HG02571 (cell line): ENCODE measurements at regions not wholly inside any gene's neighbourhood (a gene's known extent, or its start where the extent isn't known, plus 50 kb on each side); places are given as distances from the start of the nearest gene placed in this dataset.
"Not testable (repeated sequence)": the region's sequence is repeated elsewhere in the genome, so short reads cannot be mapped to it uniquely, and the experiment has no call there.

ENCODE experiments used
- ATAC-seq: cut with Tn5 transposase; IDR thresholded peaks from one replicate; pipeline ENCODE4 v1.9.1; 2021; ENCODE audit warnings: mild to moderate bottlenecking, moderate library complexity; ENCODE audit not compliant: unreplicated experiment

GRCh38 chr2:22406625-22407024 is 978.4 kb upstream of the KLHL29 start:
- ATAC-seq, result no peak

GRCh38 chr2:22420076-22420475 is 964.9 kb upstream of the KLHL29 start:
- ATAC-seq, result no peak

GRCh38 chr2:22442051-22442450 is 942.9 kb upstream of the KLHL29 start:
- ATAC-seq, result no peak

GRCh38 chr2:22444281-22444680 is 940.7 kb upstream of the KLHL29 start:
- ATAC-seq, result no peak

GRCh38 chr2:22449696-22450095 is 935.3 kb upstream of the KLHL29 start:
- no peak for ATAC-seq

DNA sequence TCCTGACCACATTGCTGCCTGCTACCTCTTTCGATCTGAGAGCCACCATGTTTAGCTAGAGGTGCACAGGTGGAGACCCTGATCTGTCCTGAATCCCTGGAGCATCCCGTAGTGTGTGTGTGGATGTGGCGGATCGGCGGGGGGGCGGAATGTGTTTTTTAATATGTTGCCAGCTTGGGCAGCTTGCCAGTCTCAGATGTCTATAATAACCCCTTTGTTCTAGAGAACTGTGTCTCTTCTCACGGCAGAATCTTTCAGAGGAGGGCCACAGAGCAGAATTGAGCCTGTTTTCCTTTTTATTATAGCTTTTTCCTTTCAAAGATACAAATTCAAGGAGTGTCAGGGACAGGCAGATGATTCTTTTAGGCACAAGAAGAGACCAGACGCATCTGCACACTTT is 934.1 kb upstream of the KLHL29 start:
- no peak for ATAC-seq

GRCh38 chr2:22454826-22455485 is 930.0 kb upstream of the KLHL29 start:
- no peak for ATAC-seq

DNA sequence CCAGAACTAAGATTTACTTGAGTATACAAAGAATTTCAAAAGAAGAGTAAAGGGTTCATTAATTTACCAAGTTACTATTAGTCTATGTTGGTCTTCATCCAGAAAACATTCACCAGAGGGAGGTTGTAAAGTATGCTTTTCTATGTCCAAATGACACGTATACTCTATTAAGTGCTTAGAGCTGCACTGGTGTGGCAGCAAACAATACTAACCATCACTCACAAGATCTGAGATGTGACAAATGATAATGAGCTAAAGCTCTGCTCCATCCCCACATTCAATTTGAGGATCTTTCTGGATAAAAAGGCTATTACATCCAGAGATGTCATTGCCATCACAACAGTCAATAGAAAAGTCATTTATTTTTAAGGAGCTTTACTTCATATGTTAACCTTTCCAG is 926.5 kb upstream of the KLHL29 start:
- no peak for ATAC-seq

- not testable (repeated sequence) for ATAC-seq
Observed at GRCh38 chr2:22475103-22475502, 909.9 kb upstream of the KLHL29 start.

GRCh38 chr2:22478329-22478728 is 906.6 kb upstream of the KLHL29 start:
- no peak for ATAC-seq

DNA sequence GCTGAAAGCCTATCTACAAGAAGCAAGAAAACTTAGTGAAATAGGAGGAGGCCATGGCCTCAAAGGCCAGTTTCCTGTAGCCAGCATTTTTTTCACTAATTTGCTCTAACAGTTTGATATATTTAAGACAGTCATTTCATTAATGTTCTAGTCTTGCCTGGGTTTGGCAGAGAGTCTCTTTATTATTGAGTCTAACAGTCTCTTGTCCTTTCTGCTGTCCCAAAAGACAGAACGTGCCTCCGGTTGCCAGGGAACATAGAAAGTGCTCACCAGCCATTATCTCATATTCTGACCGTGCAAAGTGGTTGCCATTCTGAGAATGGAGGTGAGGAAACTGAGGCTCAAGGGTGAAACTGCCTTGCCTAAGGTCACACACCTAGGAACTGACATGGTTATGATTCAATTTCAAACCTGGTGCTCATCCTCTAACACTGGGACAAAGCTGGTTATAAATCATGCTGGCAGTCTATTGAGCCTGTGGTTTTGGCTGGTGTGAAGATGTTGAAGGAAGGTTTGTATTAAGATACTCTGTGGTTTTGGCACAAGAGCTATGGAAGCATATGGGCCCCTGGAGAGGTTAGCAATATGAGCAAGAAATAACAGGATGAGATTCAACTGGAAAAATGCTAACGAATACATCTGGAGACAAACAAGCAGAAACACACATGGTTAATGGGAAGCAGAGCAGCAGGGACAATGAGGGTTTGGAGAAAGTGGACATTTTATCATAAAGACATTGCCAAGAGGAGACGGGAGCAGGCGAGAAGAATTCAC is 903.3 kb upstream of the KLHL29 start:
- ATAC-seq, result no peak

- ATAC-seq, result no peak
Observed at GRCh38 chr2:22483036-22483435, 901.9 kb upstream of the KLHL29 start.

- no peak for ATAC-seq
Observed at GRCh38 chr2:22485486-22485885, 899.5 kb upstream of the KLHL29 start.

- no peak for ATAC-seq
Observed at GRCh38 chr2:22486343-22486742, 898.6 kb upstream of the KLHL29 start.

GRCh38 chr2:22487036-22487435 is 897.9 kb upstream of the KLHL29 start:
- no peak for ATAC-seq

- ATAC-seq, result no peak
Observed at GRCh38 chr2:22487541-22487940, 897.4 kb upstream of the KLHL29 start.

DNA sequence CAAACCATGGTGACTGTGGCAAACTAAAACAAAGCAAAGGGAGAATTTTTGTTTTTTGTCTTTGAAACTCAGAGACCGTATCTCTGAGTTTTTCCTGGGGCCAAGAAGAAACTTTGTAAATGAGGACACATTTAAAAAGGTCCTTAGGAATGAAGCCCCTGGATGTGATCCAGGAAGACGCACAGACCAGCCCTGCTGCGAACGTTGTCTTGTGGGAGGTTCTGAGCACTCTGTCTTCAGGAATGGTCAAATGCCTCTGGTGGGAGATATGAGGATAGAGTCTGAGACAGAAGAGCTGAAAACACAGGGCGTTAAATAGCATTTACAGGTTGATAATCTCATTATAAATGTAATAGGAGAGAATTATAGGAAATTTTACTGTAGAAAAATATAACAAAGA is 893.5 kb upstream of the KLHL29 start:
- ATAC-seq, result no peak

GRCh38 chr2:22494156-22494555 is 890.8 kb upstream of the KLHL29 start:
- ATAC-seq, result no peak

DNA sequence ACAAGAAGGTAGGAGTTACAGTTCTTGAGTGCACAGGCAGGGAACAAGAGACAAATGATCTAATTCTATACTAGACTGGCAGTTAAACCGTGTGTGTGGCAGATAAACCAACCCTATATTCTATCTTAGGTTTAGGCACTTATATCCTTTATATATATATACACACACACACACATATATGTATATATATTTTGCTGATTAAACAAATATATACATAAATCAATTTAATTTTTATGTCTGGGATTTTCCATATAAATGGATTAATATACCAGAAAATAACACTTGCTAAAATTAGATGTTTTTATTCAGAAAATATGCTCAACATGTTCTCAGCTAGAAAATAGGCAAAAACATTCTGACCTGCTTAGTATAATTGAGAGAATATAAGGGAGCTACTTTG is 887.9 kb upstream of the KLHL29 start:
- ATAC-seq, result no peak

GRCh38 chr2:22497789-22498188 is 887.2 kb upstream of the KLHL29 start:
- ATAC-seq, result no peak

GRCh38 chr2:22499082-22499839 is 885.7 kb upstream of the KLHL29 start:
- ATAC-seq, result no peak

DNA sequence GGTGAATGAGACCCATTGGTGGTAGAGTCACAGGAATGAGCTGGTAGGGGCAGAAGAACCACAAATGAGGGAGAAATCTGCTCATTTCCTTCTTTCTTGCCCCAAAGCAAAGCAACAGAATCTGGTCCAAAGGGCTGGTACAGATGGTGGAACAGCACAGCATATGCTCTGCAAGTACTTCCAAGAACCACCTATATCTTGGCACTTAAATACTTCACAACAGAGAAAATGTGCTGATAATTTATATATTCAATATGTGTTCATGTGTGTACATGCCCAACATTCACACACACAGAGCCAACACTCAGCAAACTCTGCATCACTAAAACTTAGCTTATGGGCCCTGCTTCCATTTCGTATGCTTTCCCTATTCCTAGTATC is 884.4 kb upstream of the KLHL29 start:
- no peak for ATAC-seq
